ENCODE measurements at regions not wholly inside any gene's neighbourhood (a gene's known extent, or its start where the extent isn't known, plus 50 kb on each side); places are given as distances from the start of the nearest gene placed in this dataset.

GRCh38 chr5:168121138-168121494 is 170.3 kb upstream of the WWC1 start:
- in situ Hi-C loops (cut with HindIII; ENCODE audit: extremely low pct_ligation_motif_present, low pct_unique_long_range_greater_than_20kb): no loop called here
- no peak for DNase-seq (ENCODE audit: low spot score)
- H3K4me3 ChIP-seq (replicated peaks in 1 of 3; ENCODE audit: insufficient read depth in 1 of 3, low read depth in 2 of 3, low read length in 3 of 3): no peak overlapping the region
- no peak overlapping the region for H3K4me2 ChIP-seq (ENCODE audit: low read depth, low read length)
- H2AFZ ChIP-seq (ENCODE audit: low read length): no peak overlapping the region
- no peak for ATAC-seq
- ChIA-PET POLR2A (no interaction called here), CTCF (ENCODE audit: low intra/inter-chr PET ratio, low total read pairs) (no interaction called here)
- no peaks in the 10 kb centered on the region; a peak in 2 of 5 replicates for H3K27me3 ChIP-seq (ENCODE audit: control insufficient read depth in 1 of 2, insufficient read depth in 2 of 2, low read length in 2 of 2)
- BruUV-seq (replicated peaks): no TSS peak
- FAIRE-seq: no peak
- no peak overlapping the region for H3K27ac ChIP-seq (ENCODE audit: extremely low read length, insufficient read depth, low read length)
- H3K36me3 ChIP-seq (replicated peaks in 1 of 2; ENCODE audit: control insufficient read depth in 1 of 2, insufficient read depth in 2 of 2, low read length in 2 of 2): no peaks in the 10 kb centered on the region
- H3K9ac ChIP-seq (ENCODE audit: insufficient read depth, low read depth, low read length): no peak overlapping the region
- intact Hi-C loops (cut with micrococcal nuclease; ENCODE audit: unreplicated experiment): no loop called here
- no peaks in the 10 kb centered on the region for H4K20me1 ChIP-seq (ENCODE audit: insufficient read depth, low read length)
- H3K79me2 ChIP-seq (ENCODE audit: insufficient read depth, low read length): no peaks in the 10 kb centered on the region
- no peak for TF ChIP-seq FIP1L1 (IDR thresholded peaks at IDR 0.05; ENCODE audit: borderline replicate concordance, insufficient read depth, low read depth, low read length)
- no peak for TF ChIP-seq FOXP4 (CRISPR knock-in tag; IDR thresholded peaks at IDR 0.05)
- TF ChIP-seq HNF4A (CRISPR knock-in tag; IDR thresholded peaks at IDR 0.05): no peak
- TF ChIP-seq, protein P1, sequence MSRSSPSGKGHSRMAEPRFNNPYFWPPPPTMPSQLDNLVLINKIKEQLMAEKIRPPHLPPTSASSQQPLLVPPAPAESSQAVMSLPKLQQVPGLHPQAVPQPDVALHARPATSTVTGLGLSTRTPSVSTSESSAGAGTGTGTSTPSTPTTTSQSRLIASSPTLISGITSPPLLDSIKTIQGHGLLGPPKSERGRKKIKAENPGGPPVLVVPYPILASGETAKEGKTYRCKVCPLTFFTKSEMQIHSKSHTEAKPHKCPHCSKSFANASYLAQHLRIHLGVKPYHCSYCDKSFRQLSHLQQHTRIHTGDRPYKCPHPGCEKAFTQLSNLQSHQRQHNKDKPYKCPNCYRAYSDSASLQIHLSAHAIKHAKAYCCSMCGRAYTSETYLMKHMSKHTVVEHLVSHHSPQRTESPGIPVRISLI (CRISPR knock-in tag; IDR thresholded peaks at IDR 0.05; ENCODE audit: borderline replicate concordance): no peak
- no peak for TF ChIP-seq ZNF34 (CRISPR knock-in tag; IDR thresholded peaks at IDR 0.05; ENCODE audit: borderline replicate concordance)
- TF ChIP-seq ARNT2 (CRISPR knock-in tag; IDR thresholded peaks at IDR 0.05; ENCODE audit: low read depth): no peak
- no peak for TF ChIP-seq ZNF563 (CRISPR knock-in tag; IDR thresholded peaks at IDR 0.05)
- no peak for TF ChIP-seq SMARCC2 (IDR thresholded peaks at IDR 0.05)
- no peak for TF ChIP-seq ZNF501 (CRISPR knock-in tag; IDR thresholded peaks at IDR 0.05)
- H3K9me3 ChIP-seq (ENCODE audit: low read length): no peaks in the 10 kb centered on the region
- no peaks in the 10 kb centered on the region; the same call in 1 of the 2 replicates for H3K4me1 ChIP-seq (ENCODE audit: insufficient read depth, low read length)
- WGBS (ENCODE audit: low lambda C conversion rate): 26% methylated on average over 4 of the region's 4 CpGs
